HFFc6 (cell line): ENCODE measurements at regions not wholly inside any gene's neighbourhood (a gene's known extent, or its start where the extent isn't known, plus 50 kb on each side); places are given as distances from the start of the nearest gene placed in this dataset.

Experiments used
- DNase-seq: peaks from one replicate; pipeline ENCODE4 v3.0.0-alpha.2; 2018
- H3K27ac Mint-ChIP-seq: 2 replicates; pipeline ENCODE4 v1.8.0; 2020; ENCODE audit warnings: mild to moderate bottlenecking, mixed read lengths
- H3K27me3 Mint-ChIP-seq: 2 replicates; pipeline ENCODE4 v1.8.0; 2021; ENCODE audit warnings: mild to moderate bottlenecking, moderate library complexity, mixed read lengths; ENCODE audit not compliant: insufficient read depth
- H3K36me3 Mint-ChIP-seq: 2 replicates; pipeline ENCODE4 v1.8.0; 2021; ENCODE audit warnings: low read depth, mixed read lengths
- H3K4me1 Mint-ChIP-seq: 2 replicates; pipeline ENCODE4 v1.8.0; 2020; ENCODE audit warnings: low read depth, mixed read lengths
- H3K4me3 Mint-ChIP-seq: 2 replicates; pipeline ENCODE4 v1.8.0; 2020; ENCODE audit warnings: mild to moderate bottlenecking, moderate library complexity, mixed read lengths
- H3K9me3 Mint-ChIP-seq: 2 replicates; pipeline ENCODE4 v1.8.0; 2020; ENCODE audit warnings: mild to moderate bottlenecking, mixed read lengths
- CTCF ChIP-seq: fragments of 200-600 bp; sonication (generic); IDR thresholded peaks from 2 replicates; pipeline ENCODE4 v1.5.0; 2021; ENCODE audit warnings: antibody characterized with exemption, mild to moderate bottlenecking

- Mint-ChIP-seq H3K27ac (no peak overlapping the region), H3K9me3 (peaks cover 4% of the 10 kb centered on the region; the same call in 1 of the 2 replicates), H3K4me1 (no peaks in the 10 kb centered on the region), H3K36me3 (no peaks in the 10 kb centered on the region), H3K4me3 (no peak overlapping the region), H3K27me3 (peaks cover 5% of the 10 kb centered on the region)
- DNase-seq = no peak
- no peak for TF ChIP-seq CTCF
These were observed 380.6 kb upstream of the JAG1 start for GRCh38 chr20:11054266-11054993.

GRCh38 chr20:11056414-11056813 lies 382.6 kb upstream of the JAG1 start:
- no peak for TF ChIP-seq CTCF
- Mint-ChIP-seq H3K4me3 (no peak overlapping the region), H3K27ac (no peak overlapping the region), H3K27me3 (peaks cover 5% of the 10 kb centered on the region), H3K4me1 (no peaks in the 10 kb centered on the region), H3K36me3 (no peaks in the 10 kb centered on the region), H3K9me3 (peaks cover 4% of the 10 kb centered on the region; the same call in 1 of the 2 replicates)
- no peak for DNase-seq

GRCh38 chr20:11057624-11058023 lies 383.8 kb upstream of the JAG1 start:
- DNase-seq = no peak
- Mint-ChIP-seq H3K9me3 (peaks cover 4% of the 10 kb centered on the region; the same call in 1 of the 2 replicates), H3K27ac (no peak overlapping the region), H3K4me3 (no peak overlapping the region), H3K36me3 (no peaks in the 10 kb centered on the region), H3K27me3 (peaks cover 2% of the 10 kb centered on the region), H3K4me1 (no peaks in the 10 kb centered on the region)
- no peak for TF ChIP-seq CTCF

- Mint-ChIP-seq H3K36me3 (no peaks in the 10 kb centered on the region), H3K27me3 (peaks cover 6% of the 10 kb centered on the region), H3K27ac (no peak overlapping the region), H3K4me1 (no peaks in the 10 kb centered on the region), H3K9me3 (peaks cover 4% of the 10 kb centered on the region; the same call in 1 of the 2 replicates), H3K4me3 (no peak overlapping the region)
- no peak for TF ChIP-seq CTCF
- DNase-seq = no peak
These were observed 385.9 kb upstream of the JAG1 start for GRCh38 chr20:11059659-11060058.

GRCh38 chr20:11060423-11061185 lies 386.8 kb upstream of the JAG1 start:
- Mint-ChIP-seq H3K36me3 (no peaks in the 10 kb centered on the region), H3K4me1 (no peaks in the 10 kb centered on the region), H3K9me3 (peaks cover 4% of the 10 kb centered on the region; the same call in 1 of the 2 replicates), H3K27me3 (peaks cover 6% of the 10 kb centered on the region), H3K4me3 (no peak overlapping the region), H3K27ac (no peak overlapping the region)
- TF ChIP-seq CTCF = no peak
- DNase-seq = no peak
